IPS DF 19.7 (cell line): ENCODE measurements at regions not wholly inside any gene's neighbourhood (a gene's known extent, or its start where the extent isn't known, plus 50 kb on each side); places are given as distances from the start of the nearest gene placed in this dataset.
A peak's percentile ranks its signal among the peaks of the same experiment; 100 is the strongest.

ENCODE experiments used
- DNase-seq: peaks from one replicate; pipeline ENCODE4 v3.0.0-alpha.2; 2013; ENCODE audit warnings: low read depth, low spot score

DNA sequence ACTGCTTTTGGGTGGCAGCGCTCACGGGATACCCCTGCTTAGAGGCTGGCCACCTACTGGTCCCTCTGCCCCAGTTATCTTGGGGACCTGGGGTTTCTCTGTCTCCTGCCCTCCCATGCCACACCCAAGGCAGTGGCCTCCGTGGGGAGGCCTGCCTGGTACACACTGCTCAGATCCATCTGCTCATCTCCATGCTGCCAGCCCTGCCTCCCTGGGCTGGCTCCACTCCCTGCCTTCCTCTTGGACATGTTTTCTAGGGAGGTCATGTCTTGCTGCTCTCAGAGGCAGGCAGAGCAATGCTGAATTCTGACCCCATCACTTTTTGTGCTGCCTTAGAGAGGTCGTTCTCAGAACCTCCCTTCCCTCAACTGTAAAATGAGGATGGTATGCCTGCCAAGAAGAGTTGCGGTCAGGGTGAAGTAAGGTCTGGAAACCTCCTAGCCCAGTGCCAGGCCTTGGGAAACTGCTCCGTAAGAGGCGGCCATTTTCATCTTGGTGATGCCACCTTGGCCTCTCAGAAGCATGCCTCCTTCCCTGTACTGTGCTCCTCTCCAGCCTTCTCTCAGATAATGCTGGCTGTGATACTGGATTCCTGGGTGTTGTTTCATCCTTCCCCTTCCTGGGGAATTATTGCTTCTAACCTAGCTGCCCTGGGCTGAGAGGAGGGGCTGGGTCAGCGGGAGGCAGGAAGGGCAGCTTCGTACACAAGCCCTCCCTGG is 186.4 kb upstream of the ZBED5 start:
- no peak for DNase-seq

DNA sequence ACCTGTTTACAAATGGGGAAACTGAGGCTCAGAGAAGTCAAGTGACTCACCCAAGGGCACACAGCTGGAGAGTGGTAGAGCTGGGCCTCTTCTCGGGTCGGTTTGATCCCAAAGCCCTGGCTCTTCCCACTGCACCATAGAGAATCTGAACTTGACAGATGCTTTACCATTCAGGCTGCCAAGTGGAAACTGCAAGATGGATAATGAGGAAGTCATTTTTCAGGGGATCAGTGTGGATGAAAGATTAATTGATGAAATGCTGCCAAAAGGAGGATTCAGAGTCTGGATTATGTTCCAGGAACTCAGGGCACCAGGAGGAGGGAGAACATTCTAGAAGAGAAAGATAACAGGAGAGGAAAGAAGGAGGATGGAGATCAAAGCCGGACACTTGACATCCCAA is 185.9 kb upstream of the ZBED5 start:
- no peak for DNase-seq

DNA sequence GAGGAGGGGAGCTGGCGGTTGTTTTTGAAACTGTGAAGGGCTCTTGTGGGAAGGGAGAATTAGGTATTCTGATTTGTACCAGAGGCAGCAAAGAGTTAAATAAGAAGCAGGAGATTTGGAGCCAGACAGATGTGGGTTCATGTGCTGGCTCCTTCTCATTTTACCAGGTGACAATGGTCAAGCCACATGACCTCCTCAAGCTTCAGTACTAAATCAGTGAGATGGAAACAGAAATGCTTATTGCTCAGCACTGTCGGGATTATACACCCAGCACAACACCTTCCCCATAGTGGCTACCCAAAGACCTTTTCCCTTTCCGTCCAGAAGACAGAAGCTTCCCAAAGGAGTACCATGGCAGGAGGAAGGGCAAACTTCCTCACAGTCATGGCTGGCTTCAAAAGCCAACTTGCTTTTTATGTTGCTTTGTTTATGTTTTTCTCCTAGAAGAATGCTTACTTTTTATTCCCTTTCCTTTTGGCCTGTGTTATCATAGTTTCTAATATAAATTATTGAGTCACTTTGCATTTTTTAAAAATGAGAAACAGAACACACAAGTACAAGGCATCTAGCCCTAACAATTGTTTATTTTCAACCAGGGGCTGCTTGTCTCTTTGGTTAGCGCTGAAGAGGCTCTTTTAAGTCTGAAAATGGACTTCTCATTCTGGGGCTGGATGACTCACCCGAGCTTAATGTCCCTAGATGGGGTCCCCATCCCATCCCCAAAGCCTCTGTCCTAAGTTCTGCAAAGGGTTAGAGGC is 181.5 kb upstream of the ZBED5 start:
- no peak for DNase-seq

DNA sequence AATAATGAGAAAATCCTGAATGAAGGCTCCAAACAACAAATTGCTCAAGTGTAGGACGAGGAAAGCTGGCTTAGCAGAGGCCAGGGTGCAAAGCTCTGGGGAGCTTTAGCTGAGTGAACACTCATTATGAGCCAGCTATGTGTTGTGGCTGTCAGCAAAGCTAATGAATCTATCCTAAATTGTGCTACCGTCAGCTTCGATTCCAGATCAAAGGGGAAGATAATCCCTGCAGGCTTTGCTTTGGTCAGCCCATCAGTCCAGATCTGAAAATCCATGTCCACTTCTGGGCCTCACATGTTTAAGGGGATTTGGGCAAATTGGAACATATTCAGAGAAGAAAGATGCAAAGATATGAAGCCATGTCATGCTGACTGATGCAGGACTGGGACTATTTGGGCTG is 180.9 kb upstream of the ZBED5 start:
- no peak for DNase-seq

DNA sequence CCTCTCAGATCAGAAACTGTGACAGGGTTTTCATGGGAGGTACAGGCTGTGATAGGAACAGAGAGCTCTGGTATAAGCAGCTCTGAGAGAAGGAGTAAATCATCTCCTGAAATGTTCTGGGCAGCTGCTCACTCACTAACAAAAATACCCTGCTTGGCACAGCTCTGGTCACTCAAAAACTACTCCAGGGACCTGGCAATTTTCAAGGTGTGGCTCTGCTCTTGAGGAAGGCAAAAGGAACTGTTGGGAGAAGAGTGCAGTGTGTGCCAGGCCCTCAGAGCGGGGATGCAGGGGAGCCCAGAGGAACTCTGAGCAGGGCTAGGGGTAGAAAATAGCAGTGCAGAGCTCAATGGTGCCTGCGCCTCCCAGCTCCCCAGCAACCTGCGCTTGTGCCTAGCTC is 180.5 kb upstream of the ZBED5 start:
- DNase-seq = no peak

DNA sequence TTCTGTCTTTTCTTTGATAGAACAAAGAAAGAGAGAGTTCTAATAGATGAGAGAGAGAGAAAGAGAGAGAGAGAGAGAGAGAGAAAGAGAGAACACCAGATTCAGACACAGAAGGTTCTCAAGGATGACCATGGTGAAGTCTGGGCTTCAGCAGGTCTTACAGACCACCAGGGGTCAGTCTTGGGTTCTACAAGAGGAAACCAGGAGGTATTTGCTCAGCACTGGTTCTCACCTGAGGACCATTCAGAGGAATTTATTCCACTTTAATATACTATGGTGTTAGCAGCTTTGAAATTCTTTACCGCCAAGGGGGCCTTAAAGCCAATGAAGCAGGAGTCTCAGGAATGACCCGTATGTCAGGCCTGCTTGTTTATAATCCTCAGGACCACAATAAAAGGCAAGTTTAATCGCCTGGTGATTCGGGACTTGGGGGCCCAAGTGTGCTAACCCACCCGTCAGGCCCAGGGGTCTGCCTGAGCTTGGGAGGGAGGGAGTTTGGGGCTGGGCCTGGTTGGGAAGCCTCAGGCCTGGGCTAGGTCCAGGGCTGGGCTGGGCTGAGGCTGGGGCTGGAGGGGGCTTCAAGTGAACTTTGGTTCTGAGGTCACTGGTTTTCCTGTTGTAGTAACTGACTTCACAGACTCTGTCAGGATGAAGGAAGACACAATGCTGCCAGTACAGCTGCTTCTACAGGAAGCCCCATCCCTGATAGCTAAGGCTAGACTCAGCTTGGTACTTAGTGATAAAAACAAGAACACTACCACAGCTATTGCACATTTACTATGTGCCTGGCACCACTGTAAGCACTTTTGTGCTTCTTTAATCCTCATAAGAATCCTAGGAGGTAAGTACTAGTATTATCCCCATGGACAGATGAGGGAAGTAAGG is 179.2 kb upstream of the ZBED5 start:
- DNase-seq = peak; percentile 77

DNA sequence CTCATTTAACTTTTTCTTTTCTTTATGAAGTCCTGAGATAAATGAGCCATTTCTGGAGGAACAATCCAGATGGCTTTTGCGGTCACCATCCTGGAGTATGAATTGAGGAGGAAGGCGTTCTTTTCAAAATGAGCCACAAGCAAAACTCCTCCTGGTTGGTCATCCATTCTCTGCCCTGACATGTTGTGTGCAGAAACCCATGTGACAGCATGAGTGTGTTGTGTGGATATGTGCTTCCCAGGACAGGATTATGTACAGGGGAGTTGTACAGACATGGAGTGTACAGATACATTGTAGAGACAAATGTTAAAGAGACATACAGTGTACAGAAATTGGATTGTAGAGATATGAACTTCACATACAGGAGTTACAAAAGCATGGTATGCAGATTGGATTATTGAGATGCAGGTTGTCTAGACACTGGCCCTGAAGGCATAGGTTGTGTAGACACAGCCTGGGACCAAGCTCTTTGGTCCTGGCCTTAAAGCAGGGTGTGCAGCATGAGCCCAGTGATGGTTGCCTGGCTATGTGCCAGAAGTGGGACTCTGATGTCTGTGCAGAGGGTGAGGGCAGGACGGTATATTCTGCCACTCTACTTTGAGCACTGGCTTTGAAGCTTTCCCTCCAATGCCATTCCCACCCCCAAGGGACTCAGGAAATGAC is 178.5 kb upstream of the ZBED5 start:
- no peak for DNase-seq

DNA sequence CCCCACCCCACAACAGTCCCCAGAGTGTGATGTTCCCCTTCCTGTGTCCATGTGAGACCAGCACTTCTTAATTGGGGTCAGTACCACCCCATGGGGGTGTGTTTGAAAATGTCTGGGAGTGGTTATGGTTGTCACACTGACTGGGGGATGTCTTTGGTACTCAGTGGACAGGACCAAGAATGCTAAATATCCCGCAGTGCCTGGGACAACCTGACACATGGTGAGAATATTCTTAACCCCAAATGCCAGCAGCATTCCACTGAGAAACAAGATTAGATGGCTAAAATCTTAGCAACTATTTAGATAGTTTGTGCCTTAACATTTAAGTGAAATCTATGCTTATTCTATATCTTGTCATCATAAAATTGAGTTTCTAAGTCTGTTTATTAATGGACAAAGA is 177.5 kb upstream of the ZBED5 start:
- no peak for DNase-seq

DNA sequence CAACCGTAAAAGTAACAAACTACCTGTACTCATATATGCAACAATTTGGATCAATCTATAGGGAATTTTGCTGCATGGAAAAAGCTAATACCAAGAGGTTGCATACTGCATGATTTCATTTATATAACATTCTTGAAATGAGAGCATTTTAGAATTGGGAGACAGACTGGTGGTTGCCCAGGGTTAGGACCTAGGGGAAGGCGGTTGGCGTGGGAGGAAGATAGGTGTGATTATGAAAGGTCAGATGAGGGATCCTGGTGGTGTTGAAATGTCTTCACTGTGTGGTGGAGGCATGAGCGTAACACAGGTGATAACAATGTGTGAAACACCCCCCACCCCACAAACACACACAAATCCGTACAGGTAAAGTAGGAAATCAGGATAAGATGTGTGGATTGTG is 176.6 kb upstream of the ZBED5 start:
- no peak for DNase-seq

DNA sequence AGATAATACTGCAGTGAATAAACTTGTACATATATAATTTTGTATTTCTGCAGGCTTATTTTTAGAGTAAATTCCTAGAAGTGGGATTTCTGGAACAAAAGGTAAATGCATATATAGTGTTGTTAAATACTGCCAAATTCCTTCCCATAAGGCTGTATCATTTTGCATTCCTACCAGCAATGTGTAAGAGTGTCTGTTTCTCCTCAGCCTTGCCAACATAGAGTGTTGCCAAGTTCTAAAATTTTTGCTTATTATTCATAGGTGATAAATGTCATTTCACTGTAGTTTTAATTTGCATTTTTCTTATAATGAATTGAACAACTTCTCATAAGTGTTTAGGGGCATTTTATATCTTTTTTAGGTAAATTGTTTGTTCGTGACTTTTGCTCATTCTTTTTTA is 174.2 kb upstream of the ZBED5 start:
- DNase-seq = no peak

DNA sequence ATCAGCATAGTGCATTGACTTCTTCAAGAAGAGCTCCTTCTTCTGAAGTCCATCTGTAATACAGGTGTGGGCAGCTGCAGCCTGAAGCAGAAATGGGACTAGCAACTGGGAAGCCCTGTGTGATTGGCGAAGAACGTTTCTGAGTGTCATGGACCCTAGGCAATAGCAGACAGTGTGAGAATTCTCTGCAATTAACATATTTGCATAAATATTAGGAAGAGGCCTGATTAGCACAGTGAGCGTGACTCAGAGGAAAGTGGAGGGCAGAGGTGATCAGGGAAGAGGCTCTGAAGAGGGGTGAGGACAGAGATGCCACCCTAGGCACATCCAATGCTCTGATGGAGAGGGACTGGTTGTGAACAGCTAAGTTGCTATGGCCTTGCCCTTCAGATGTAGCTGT is 171.2 kb upstream of the ZBED5 start:
- DNase-seq = no peak

DNA sequence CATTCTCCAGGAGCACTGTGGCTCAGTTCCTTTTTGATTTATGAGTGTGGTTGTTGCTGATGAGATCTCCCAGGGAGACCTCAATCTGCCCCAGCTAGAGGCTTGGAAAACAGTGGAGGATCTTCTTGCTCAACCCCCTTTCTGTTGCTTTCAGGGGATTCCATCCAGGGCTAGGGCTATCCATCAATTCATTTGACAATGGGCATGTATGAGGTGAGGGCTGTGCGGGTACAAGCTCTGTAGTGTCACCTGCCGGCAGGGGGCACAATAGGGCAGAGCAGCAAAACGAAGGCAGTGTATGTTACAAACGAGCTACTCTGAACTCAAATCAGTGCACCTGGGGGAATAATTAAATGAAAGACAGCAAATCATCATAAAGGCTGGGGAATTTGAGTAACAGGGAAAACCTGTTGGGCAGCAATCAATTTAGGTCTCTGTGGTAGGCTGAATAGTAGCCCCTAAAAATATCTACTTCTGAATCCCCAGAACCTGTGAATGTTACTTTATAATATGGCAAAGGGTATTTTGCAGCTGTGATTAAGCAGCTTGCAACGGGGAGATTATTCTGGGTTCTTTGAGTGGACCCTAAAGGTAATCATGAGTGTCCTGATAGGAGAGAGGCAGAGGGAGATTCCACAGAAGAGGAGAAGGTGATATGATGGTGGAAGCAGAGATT is 170.3 kb upstream of the ZBED5 start:
- peak; percentile 47 for DNase-seq

DNA sequence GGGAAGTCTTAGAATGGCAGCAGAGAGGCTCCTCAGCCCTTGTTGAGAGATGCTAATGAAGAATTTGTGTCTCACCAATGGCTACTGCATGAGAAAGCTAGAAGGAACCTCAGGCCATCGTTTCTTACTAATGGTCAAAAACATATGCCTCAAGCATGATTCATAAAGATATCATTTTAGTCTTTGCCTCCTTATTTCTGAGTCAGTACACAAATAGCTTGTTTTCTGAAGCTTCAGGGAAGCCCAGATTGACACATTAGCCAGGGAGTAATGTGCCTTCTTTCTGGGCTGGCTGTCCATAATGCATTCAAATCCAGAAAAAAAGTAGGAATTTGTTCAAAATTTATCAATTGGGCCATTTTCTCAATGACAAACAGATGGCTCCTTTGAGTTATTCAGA is 169.4 kb upstream of the ZBED5 start:
- no peak for DNase-seq

DNA sequence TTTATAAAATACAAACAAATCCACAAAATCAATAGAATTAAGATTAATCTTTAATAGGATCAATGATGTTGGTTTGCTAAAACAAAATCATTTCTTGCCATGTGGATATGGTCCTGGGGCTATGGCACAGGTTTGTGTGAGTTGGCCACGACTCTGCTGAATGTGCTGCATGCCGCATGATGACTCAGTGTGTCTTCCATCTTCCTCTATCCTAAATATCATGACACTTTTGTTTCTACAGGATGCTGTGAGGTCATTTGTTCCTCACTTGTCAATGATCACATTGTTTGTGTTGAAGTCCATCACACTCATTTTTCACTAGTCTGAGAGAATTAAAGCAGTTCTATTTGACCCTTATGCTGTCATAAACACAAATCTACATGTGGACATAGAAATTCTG is 167.2 kb upstream of the ZBED5 start:
- DNase-seq = no peak

DNA sequence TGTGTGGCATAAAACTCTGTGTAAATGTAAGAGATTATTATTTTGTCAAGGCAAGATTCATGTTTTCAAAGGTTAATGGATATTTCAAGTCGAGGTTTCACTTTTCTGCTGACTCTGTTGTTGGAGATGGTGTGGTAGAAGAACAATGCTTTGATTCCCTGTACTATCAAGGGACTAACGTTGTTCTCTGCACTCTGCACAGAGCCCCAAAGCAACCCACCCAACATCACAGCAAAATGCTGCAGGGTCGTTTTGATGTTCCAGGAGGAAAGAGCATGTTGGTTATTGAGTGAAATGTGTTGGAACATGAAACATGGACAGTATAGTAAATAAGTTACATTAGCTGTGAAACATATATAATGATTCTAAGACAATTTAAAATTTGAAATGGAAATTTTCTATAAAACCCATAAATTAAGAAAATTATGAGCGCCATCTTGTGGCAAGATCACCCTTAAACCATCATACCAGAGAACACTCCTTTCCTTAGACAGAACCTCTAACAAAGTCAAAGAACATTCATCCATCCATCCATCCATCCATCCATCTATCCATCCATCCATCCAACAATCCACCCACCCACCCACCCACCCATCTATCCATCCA is 164.4 kb upstream of the ZBED5 start:
- DNase-seq = no peak

DNA sequence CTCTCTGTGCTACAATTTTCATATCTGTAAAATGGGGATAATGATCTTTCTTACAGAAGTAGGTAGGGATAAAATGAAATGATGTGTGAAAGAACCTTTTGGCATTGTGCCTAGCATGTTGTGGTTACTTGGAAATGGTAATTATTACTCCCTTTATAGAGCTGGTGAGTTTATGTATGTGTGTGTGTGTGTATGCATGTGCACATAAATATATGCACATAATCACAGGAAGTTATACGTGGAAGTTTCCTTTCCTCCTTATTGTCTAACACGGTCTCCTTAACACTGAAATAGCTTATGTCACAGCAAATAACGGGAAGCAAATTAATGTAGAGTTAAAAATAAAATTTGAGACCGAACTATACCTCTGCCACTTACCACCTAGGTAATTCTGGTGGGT is 163.7 kb upstream of the ZBED5 start:
- DNase-seq = no peak

DNA sequence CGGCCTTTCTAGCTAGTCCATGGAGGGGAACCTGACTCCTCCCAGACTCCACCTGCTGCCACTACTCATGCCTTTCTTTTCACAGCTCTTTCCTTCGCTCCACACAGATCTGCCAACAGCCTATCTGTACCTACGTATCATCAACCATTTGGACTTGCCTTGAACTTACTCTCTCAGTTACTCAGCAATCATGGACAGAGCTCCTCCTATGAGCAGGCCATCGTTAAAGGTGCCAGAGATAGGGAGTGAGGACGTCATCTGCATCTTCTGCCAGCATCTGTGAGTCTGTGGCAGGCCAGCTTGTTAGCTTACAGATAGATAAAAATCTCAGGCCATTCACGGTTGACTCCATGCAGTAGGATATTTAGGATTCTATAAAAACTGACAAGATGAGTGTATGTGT is 162.9 kb upstream of the ZBED5 start:
- no peak for DNase-seq

DNA sequence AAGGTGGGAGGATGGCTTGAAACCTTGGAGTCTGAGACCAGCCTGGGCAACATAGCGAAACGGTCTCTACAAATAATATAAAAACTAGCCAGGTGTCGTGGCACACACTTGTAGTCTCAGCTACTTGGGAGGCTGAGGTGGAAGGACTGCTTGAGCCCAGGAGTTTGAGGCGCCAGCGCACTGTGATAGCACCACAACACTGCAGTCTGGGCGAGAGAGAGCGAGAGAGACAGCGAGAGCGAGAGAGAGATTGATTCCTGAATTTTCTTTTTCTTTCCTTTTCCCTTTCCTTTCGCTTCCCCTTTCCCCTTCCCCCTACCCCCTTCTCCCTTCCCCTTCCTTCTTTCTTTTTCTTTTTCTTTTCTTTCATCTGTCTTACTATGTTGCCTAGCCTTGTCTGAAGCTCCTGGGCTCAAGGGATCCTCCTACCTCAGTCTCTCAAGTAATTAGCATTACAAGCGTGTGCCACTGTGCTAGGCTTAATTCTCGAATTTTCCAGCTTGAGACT is 162.4 kb upstream of the ZBED5 start:
- DNase-seq = no peak

DNA sequence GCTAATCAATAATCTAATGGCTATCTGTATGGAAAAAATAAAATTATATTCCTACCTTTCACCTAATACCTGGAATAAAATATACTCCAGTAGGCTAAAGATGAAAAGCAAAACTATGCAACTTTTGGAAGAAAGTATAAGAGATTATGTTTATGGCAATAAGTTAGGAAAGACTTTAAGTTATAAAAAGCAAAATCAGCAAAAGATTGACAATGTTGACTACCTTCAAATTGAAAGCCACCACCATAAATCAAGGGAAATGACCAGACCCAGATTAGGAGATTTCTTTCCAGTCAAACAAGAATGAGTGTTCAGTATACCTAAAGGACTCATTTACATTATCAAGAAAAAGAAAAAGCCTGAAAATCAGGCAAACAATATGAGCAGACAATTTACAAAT is 159.1 kb upstream of the ZBED5 start:
- no peak for DNase-seq

DNA sequence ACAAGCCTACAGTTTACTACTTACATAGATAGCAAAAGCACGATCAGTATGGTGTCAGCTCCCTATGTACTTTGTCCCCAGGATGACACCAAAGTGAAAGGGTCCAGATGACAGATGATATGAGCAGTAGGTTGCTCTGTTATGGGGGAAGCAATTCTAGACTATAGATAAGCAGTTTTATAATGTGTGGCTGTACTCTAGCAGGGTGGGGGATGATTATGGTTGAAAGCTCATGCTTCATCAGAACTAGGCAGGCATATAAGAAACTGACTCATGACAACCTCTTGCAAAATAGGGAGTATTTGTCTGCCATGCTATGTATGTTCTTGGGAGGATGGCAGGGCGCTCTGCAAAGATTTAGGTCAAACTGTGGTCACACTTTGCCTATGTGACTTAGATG is 158.2 kb upstream of the ZBED5 start:
- DNase-seq = no peak

DNA sequence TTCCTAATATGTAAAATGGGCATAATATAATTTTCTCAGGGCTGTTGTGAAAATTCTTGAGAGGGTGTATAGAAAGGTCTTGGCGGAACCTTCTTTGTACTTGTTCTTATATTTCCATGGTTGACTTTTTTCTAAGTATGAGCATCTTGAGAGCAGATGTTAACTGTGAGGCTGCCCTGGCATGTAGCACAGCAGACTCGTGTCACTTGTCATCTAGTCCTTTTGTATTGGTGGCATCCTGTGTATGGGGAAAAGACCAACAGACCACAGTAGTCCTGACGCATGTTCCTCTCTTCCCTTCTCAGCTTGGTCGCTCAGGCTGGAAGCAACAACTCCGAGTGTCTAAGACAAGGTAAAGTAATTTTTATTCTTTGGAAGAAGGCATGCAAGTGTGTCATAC is 153.8 kb upstream of the ZBED5 start:
- DNase-seq = no peak
